GM23338 (cell line): ENCODE measurements at regions not wholly inside any gene's neighbourhood (a gene's known extent, or its start where the extent isn't known, plus 50 kb on each side); places are given as distances from the start of the nearest gene placed in this dataset.

ENCODE experiments used
- ATAC-seq: fragments of 200-7000 bp; cut with Tn5 transposase; 3 replicates; pipeline ENCODE4 v1.9.1; 2020
- DNase-seq: peaks from one replicate; pipeline ENCODE4 v3.0.0-alpha.2; 2015; ENCODE audit warnings: low spot score
- H2AFZ ChIP-seq: fragments of 200-600 bp; sonication (generic); 2 replicates; pipeline ENCODE4 v1.8.0; 2016; ENCODE audit warnings: antibody characterized with exemption, mild to moderate bottlenecking, moderate library complexity
- H3F3A ChIP-seq: fragments of 200-600 bp; sonication (generic); replicated peaks from 2 replicates; pipeline ENCODE4 v1.8.0; 2017; ENCODE audit warnings: antibody characterized with exemption, mixed run types, low read depth
- H3K27ac ChIP-seq: fragments of 200-600 bp; sonication (generic); 2 replicates; pipeline ENCODE4 v1.6.1; 2016; ENCODE audit warnings: low read depth
- H3K27me3 ChIP-seq: fragments of 200-600 bp; sonication (generic); 2 replicates; pipeline ENCODE4 v1.8.0; 2016; ENCODE audit warnings: mild to moderate bottlenecking, mixed run types, moderate library complexity; ENCODE audit not compliant: insufficient read depth
- H3K36me3 ChIP-seq: fragments of 200-600 bp; sonication (generic); 2 replicates; pipeline ENCODE4 v1.8.0; 2016; ENCODE audit warnings: mild to moderate bottlenecking; ENCODE audit not compliant: insufficient read depth
- H3K4me1 ChIP-seq: fragments of 200-600 bp; sonication (generic); 2 replicates; pipeline ENCODE4 v1.8.0; 2016; ENCODE audit warnings: mild to moderate bottlenecking, moderate library complexity; ENCODE audit not compliant: insufficient read depth
- H3K4me2 ChIP-seq: fragments of 200-600 bp; sonication (generic); 2 replicates; pipeline ENCODE4 v1.7.1; 2017; ENCODE audit warnings: mixed run types
- H3K4me3 ChIP-seq: fragments of 200-600 bp; sonication (generic); 2 replicates; pipeline ENCODE4 v1.6.1; 2016; ENCODE audit warnings: mixed run types
- H3K79me2 ChIP-seq: fragments of 200-600 bp; sonication (generic); replicated peaks from 2 replicates; pipeline ENCODE4 v1.8.0; 2017; ENCODE audit warnings: mild to moderate bottlenecking; ENCODE audit not compliant: insufficient read depth
- H3K9me2 ChIP-seq: fragments of 200-600 bp; sonication (generic); 2 replicates; pipeline ENCODE4 v1.8.0; 2017; ENCODE audit not compliant: insufficient read depth
- H4K20me1 ChIP-seq: fragments of 200-600 bp; sonication (generic); replicated peaks from 2 replicates; pipeline ENCODE4 v1.8.0; 2017; ENCODE audit warnings: mild to moderate bottlenecking; ENCODE audit not compliant: insufficient read depth
- H3K27ac Mint-ChIP-seq: 2 replicates; pipeline ENCODE4 v1.8.0; 2020; ENCODE audit warnings: inconsistent platforms, mild to moderate bottlenecking, moderate library complexity, mixed read lengths
- H3K27me3 Mint-ChIP-seq: 3 replicates; pipeline ENCODE4 v1.8.0; 2022; ENCODE audit warnings: low read depth, mild to moderate bottlenecking, moderate library complexity, mixed read lengths, inconsistent platforms; ENCODE audit not compliant: insufficient read depth, poor library complexity
- H3K36me3 Mint-ChIP-seq: 3 replicates; pipeline ENCODE4 v1.8.0; 2021; ENCODE audit warnings: low read depth, mild to moderate bottlenecking, inconsistent platforms, moderate library complexity, mixed read lengths
- H3K4me1 Mint-ChIP-seq: 3 replicates; pipeline ENCODE4 v1.8.0; 2020; ENCODE audit warnings: mild to moderate bottlenecking, inconsistent platforms, mixed read lengths
- H3K4me3 Mint-ChIP-seq: 3 replicates; pipeline ENCODE4 v1.8.0; 2021; ENCODE audit warnings: moderate library complexity, mild to moderate bottlenecking, inconsistent platforms, mixed read lengths
- H3K9me3 Mint-ChIP-seq: 3 replicates; pipeline ENCODE4 v1.8.0; 2020; ENCODE audit warnings: moderate library complexity, mild to moderate bottlenecking, inconsistent platforms, mixed read lengths
- CREB1 ChIP-seq: fragments of 250-450 bp; sonication (Bioruptor Pico); IDR thresholded peaks from 2 replicates; pipeline ENCODE4 v1.5.0; 2020; ENCODE audit warnings: low read depth, mild to moderate bottlenecking, moderate library complexity
- CTCF ChIP-seq, 2 experiments: fragments of 200-600 bp in 1 of 2; sonication (generic) in 1 of 2; conservative IDR thresholded peaks; 2 replicates each; pipeline versions ENCODE4 v1.5.1 to v1.6.1; 2016 to 2017; ENCODE audit warnings: antibody characterized with exemption in 2 of 2, low read depth in 2 of 2, mild to moderate bottlenecking in 2 of 2, moderate library complexity in 1 of 2
- ETS1 ChIP-seq: IDR thresholded peaks from 2 replicates; pipeline ENCODE4 v1.6.1; 2016; ENCODE audit warnings: antibody characterized with exemption
- EZH2 ChIP-seq: fragments of 200-600 bp; sonication (generic); IDR thresholded peaks from one replicate; pipeline ENCODE4 v1.8.0; 2017; ENCODE audit warnings: antibody characterized with exemption, mild to moderate bottlenecking, low read depth; ENCODE audit not compliant: unreplicated experiment
- EZH2phosphoT487 ChIP-seq: fragments of 200-600 bp; sonication (generic); IDR thresholded peaks from one replicate; pipeline ENCODE4 v1.8.1; 2018; ENCODE audit warnings: antibody characterized with exemption; ENCODE audit not compliant: unreplicated experiment
- JUNB ChIP-seq: IDR thresholded peaks from one replicate; pipeline ENCODE4 v1.6.1; 2016; ENCODE audit warnings: antibody characterized with exemption; ENCODE audit not compliant: unreplicated experiment
- NANOG ChIP-seq: IDR thresholded peaks from 2 replicates; pipeline ENCODE4 v1.6.1; 2016; ENCODE audit warnings: antibody characterized with exemption, borderline replicate concordance
- POLR2AphosphoS5 ChIP-seq: IDR thresholded peaks from 2 replicates; pipeline ENCODE4 v1.6.1; 2016; ENCODE audit warnings: antibody characterized with exemption, low read depth
- STAT1 ChIP-seq: IDR thresholded peaks from one replicate; pipeline ENCODE4 v1.6.1; 2016; ENCODE audit warnings: antibody characterized with exemption; ENCODE audit not compliant: unreplicated experiment
- ZNF331 ChIP-seq: fragments of 250-450 bp; sonication (Bioruptor Pico); IDR thresholded peaks from 2 replicates; pipeline ENCODE4 v1.5.0; 2020; ENCODE audit warnings: low read depth, mild to moderate bottlenecking, moderate library complexity
- TF ChIP-seq, protein P1 (sequence below): fragments of 250-450 bp; sonication (Bioruptor Pico); IDR thresholded peaks from 2 replicates; pipeline ENCODE4 v1.5.0; 2020; ENCODE audit warnings: mild to moderate bottlenecking, moderate library complexity

DNA sequence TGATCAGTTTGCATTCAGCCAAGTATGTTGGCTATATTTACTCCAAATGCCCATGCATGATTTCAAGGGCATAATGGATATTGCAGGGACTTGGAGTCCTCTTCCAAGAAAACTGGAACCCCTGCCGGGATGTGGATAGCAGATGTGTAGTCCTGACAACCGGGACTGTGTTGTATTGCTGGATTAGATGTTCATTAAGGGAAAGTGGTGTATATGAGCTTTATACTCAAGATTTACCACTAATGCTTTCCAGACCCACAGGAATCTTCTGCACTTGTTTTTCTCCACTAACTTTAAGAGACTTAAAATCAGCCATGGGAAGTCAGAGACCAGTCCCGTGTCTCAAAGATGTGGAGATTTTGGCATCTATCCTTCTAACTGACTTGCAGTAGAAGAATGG lies 770.9 kb downstream of the HDGFL1 start:
- no peak for DNase-seq
- H2AFZ ChIP-seq: no peak overlapping the region
- H3K4me2 ChIP-seq: no peak overlapping the region
- H3K9me2 ChIP-seq: peaks cover 3% of the 10 kb centered on the region
- Mint-ChIP-seq H3K4me1 (no peaks in the 10 kb centered on the region), H3K27me3 (peaks cover 2% of the 10 kb centered on the region), H3K36me3 (no peaks in the 10 kb centered on the region), H3K9me3 (peaks cover 4% of the 10 kb centered on the region; the same call in 1 of the 3 replicates), H3K4me3 (no peak overlapping the region), H3K27ac (no peak overlapping the region)
- ATAC-seq: no peak
- no peak overlapping the region for H3K27ac ChIP-seq
- no peaks in the 10 kb centered on the region for H3K27me3 ChIP-seq
- no peaks in the 10 kb centered on the region for H3K36me3 ChIP-seq
- H3K79me2 ChIP-seq: no peaks in the 10 kb centered on the region
- H4K20me1 ChIP-seq: no peaks in the 10 kb centered on the region
- TF ChIP-seq CTCF (conservative IDR thresholded peaks at IDR 0.05; ENCODE audit: low read depth in 2 of 2) (no peak), ETS1 (no peak), POLR2AphosphoS5 (no peak), STAT1 (no peak), JUNB (no peak), CREB1 (CRISPR knock-in tag) (no peak), EZH2 (no peak), ZNF331 (CRISPR knock-in tag) (no peak), NANOG (no peak), EZH2phosphoT487 (no peak)
- TF ChIP-seq, protein P1, sequence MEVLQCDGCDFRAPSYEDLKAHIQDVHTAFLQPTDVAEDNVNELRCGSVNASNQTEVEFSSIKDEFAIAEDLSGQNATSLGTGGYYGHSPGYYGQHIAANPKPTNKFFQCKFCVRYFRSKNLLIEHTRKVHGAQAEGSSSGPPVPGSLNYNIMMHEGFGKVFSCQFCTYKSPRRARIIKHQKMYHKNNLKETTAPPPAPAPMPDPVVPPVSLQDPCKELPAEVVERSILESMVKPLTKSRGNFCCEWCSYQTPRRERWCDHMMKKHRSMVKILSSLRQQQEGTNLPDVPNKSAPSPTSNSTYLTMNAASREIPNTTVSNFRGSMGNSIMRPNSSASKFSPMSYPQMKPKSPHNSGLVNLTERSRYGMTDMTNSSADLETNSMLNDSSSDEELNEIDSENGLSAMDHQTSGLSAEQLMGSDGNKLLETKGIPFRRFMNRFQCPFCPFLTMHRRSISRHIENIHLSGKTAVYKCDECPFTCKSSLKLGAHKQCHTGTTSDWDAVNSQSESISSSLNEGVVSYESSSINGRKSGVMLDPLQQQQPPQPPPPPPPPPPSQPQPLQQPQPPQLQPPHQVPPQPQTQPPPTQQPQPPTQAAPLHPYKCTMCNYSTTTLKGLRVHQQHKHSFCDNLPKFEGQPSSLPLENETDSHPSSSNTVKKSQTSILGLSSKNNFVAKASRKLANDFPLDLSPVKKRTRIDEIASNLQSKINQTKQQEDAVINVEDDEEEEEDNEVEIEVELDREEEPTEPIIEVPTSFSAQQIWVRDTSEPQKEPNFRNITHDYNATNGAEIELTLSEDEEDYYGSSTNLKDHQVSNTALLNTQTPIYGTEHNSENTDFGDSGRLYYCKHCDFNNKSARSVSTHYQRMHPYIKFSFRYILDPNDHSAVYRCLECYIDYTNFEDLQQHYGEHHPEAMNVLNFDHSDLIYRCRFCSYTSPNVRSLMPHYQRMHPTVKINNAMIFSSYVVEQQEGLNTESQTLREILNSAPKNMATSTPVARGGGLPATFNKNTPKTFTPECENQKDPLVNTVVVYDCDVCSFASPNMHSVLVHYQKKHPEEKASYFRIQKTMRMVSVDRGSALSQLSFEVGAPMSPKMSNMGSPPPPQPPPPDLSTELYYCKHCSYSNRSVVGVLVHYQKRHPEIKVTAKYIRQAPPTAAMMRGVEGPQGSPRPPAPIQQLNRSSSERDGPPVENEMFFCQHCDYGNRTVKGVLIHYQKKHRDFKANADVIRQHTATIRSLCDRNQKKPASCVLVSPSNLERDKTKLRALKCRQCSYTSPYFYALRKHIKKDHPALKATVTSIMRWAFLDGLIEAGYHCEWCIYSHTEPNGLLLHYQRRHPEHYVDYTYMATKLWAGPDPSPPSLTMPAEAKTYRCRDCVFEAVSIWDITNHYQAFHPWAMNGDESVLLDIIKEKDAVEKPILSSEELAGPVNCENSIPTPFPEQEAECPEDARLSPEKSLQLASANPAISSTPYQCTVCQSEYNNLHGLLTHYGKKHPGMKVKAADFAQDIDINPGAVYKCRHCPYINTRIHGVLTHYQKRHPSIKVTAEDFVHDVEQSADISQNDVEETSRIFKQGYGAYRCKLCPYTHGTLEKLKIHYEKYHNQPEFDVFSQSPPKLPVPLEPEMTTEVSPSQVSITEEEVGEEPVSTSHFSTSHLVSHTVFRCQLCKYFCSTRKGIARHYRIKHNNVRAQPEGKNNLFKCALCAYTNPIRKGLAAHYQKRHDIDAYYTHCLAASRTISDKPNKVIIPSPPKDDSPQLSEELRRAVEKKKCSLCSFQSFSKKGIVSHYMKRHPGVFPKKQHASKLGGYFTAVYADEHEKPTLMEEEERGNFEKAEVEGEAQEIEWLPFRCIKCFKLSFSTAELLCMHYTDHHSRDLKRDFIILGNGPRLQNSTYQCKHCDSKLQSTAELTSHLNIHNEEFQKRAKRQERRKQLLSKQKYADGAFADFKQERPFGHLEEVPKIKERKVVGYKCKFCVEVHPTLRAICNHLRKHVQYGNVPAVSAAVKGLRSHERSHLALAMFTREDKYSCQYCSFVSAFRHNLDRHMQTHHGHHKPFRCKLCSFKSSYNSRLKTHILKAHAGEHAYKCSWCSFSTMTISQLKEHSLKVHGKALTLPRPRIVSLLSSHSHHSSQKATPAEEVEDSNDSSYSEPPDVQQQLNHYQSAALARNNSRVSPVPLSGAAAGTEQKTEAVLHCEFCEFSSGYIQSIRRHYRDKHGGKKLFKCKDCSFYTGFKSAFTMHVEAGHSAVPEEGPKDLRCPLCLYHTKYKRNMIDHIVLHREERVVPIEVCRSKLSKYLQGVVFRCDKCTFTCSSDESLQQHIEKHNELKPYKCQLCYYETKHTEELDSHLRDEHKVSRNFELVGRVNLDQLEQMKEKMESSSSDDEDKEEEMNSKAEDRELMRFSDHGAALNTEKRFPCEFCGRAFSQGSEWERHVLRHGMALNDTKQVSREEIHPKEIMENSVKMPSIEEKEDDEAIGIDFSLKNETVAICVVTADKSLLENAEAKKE (CRISPR knock-in tag): no peak
- H3F3A ChIP-seq: no peaks in the 10 kb centered on the region
- H3K4me1 ChIP-seq: no peaks in the 10 kb centered on the region
- H3K4me3 ChIP-seq: no peak overlapping the region
